GM12878 (cell line): ENCODE measurements at regions not wholly inside any gene's neighbourhood (a gene's known extent, or its start where the extent isn't known, plus 50 kb on each side); places are given as distances from the start of the nearest gene placed in this dataset.

Experiments
- CTCF ChIP-seq, 3 experiments: IDR thresholded peaks in 2 of 3; conservative IDR thresholded peaks in 1 of 3; 2 replicates each; pipeline ENCODE4 v1.5.1; 2011; ENCODE audit warnings: low read depth in 3 of 3, low read length in 3 of 3, mild to moderate bottlenecking in 3 of 3, control low read depth in 2 of 3, moderate library complexity in 2 of 3, inconsistent platforms in 1 of 3, mixed read lengths in 1 of 3; ENCODE audit not compliant: control insufficient read depth in 2 of 3, insufficient read depth in 1 of 3; ENCODE audit errors: extremely low read depth in 1 of 3
- FOS ChIP-seq: IDR thresholded peaks from 3 replicates; pipeline ENCODE4 v1.6.1; 2011; ENCODE audit warnings: borderline replicate concordance; ENCODE audit not compliant: insufficient read length; ENCODE audit errors: extremely low read depth
- JUND ChIP-seq: IDR thresholded peaks from 2 replicates; pipeline ENCODE4 v1.6.1; 2012; ENCODE audit warnings: low read depth, mild to moderate bottlenecking, low read length, improper control_type of control experiment, moderate library complexity
- NBN ChIP-seq: fragments of 450-650 bp; IDR thresholded peaks from 2 replicates; pipeline ENCODE4 v1.6.1; 2016
- SIN3A ChIP-seq: IDR thresholded peaks from 2 replicates; pipeline ENCODE4 v1.6.1; 2012; ENCODE audit warnings: low read depth, low read length, improper control_type of control experiment
- TAF1 ChIP-seq: IDR thresholded peaks from 2 replicates; pipeline ENCODE4 v1.6.1; 2011; ENCODE audit warnings: mild to moderate bottlenecking, low read depth, low read length, borderline replicate concordance
- ZBTB33 ChIP-seq: fragments of 450-650 bp; IDR thresholded peaks from 2 replicates; pipeline ENCODE4 v1.6.1; 2017; ENCODE audit warnings: mild to moderate bottlenecking

GRCh38 chr21:35366394-35367080 lies 317.4 kb upstream of the RUNX1 start:
- no peak for TF ChIP-seq CTCF (IDR thresholded peaks at IDR 0.05 in 2 of 3, conservative IDR thresholded peaks at IDR 0.05 in 1 of 3; ENCODE audit: control insufficient read depth in 2 of 3, extremely low read depth in 1 of 3, insufficient read depth in 1 of 3, low read depth in 3 of 3, low read length in 3 of 3)
- TF ChIP-seq TAF1, result no peak
- no peak for TF ChIP-seq FOS
- no peak for TF ChIP-seq NBN
- TF ChIP-seq JUND, result no peak
- no peak for TF ChIP-seq ZBTB33
- TF ChIP-seq SIN3A, result no peak
